ENCODE measurements at regions not wholly inside any gene's neighbourhood (a gene's known extent, or its start where the extent isn't known, plus 50 kb on each side); places are given as distances from the start of the nearest gene placed in this dataset.

DNA sequence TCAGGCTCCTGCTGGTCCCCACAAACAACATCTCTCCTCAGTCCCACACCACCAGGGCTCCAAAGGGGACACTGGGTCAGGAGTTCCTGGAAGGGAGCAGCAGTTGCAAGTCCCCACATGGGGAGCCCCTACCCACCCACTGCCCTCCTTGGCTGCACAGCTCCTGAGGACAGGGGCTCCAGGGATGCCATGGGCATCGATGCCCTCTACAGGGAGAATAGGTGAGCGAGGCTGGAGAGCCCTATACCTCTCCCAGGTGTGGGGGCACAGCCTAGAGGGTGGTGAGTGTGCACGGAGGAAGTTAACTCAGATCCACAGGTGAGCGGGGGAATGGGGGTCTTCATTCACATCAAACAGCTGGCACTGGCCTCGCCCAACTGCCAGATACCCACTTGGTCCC, 141.2 kb upstream of the LINGO1 start:
- TF ChIP-seq POLR2A (IDR thresholded peaks at IDR 0.05) (no peak), CTCF (IDR thresholded peaks at IDR 0.05) (no peak)

All from esophagus squamous epithelium (tissue), 4 donors.